GM10248 (cell line): ENCODE measurements at regions not wholly inside any gene's neighbourhood (a gene's known extent, or its start where the extent isn't known, plus 50 kb on each side); places are given as distances from the start of the nearest gene placed in this dataset.

ENCODE experiments used
- CTCF ChIA-PET: fragments of 300-600 bp; sonication (Branson Sonifier 250); formaldehyde crosslinking; extraction: SDS; loops from one replicate; lab custom pipeline; 2021; ENCODE audit warnings: antibody characterized with exemption; lab: Yijun Ruan, JAX
- POLR2A ChIA-PET: fragments of 350-650 bp; sonication (Branson Sonifier 250); formaldehyde crosslinking; extraction: SDS; loops from one replicate; lab custom pipeline; 2020; ENCODE audit warnings: antibody characterized with exemption; lab: Yijun Ruan, JAX
- DNase-seq: peaks from one replicate; pipeline ENCODE4 v3.0.0; 2012; ENCODE audit errors: extremely low spot score
- CTCF ChIP-seq: IDR thresholded peaks from 2 replicates; pipeline ENCODE4 v1.5.1; 2012; ENCODE audit warnings: mild to moderate bottlenecking, low read depth; ENCODE audit errors: extremely low read depth, missing control alignments, control extremely low read depth

DNA sequence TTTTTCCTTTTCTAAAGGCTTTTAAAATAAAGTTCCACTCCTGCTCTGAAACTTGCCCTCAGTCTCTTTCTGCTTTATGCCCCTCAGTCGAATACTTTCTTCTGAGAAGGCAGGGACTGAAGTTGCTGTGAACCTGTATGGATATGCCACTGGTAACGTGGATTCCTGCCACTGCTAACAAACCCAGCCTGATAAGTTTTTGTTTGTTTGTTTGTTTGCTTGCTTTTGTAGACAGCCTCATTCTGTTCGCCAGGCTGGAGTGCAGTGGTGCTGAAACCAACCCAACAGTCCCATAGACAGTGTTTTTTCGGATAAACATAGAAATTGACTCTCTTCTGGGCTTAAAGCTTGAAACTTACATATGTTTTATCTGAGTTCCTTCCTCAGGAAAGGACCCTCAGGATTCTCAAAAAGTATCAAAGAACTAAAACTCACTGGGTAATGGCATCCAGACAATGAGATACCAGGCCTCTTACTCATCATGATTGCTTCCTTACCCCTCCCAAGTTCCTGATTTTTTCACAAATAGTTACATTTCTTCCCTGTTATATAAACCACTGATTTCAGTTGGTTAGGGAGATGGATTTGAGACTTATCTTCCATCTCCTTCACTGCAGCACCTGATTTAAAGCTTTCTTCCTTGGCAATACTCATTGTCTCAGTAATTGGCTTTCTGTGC is 273.6 kb downstream of the SDHAF3 start:
- POLR2A ChIA-PET, result no interaction called here
- DNase-seq, result no peak
- no peak for TF ChIP-seq CTCF
- CTCF ChIA-PET, result no interaction called here

GRCh38 chr7:97401398-97401797 is 283.9 kb downstream of the SDHAF3 start:
- TF ChIP-seq CTCF, result no peak
- DNase-seq, result no peak
- POLR2A ChIA-PET, result no interaction called here
- CTCF ChIA-PET, result interaction anchor here (1.5 kb wide), 1 partner anchor 8 kb away, joined by 3 read pairs; no protein-coding TSS in a partner anchor

GRCh38 chr7:97405835-97406234 is 288.3 kb downstream of the SDHAF3 start:
- no peak for DNase-seq
- TF ChIP-seq CTCF, result no peak
- CTCF ChIA-PET, result interaction anchor here (2.0 to 2.6 kb wide), 2 partner anchors 12 to 13 kb away, joined by 6 to 9 read pairs; no protein-coding TSS in a partner anchor
- POLR2A ChIA-PET, result no interaction called here

- ChIA-PET POLR2A (no interaction called here), CTCF (interaction anchor here (2.6 kb wide), 1 partner anchor 14 kb away, joined by 9 read pairs; no protein-coding TSS in a partner anchor)
- TF ChIP-seq CTCF, result no peak
- DNase-seq, result no peak
These were observed 289.6 kb downstream of the SDHAF3 start for GRCh38 chr7:97407106-97407505.

- no peak for DNase-seq
- CTCF ChIA-PET, result no interaction called here
- TF ChIP-seq CTCF, result no peak
- POLR2A ChIA-PET, result no interaction called here
These were observed 291.8 kb downstream of the SDHAF3 start for GRCh38 chr7:97409346-97409745.

DNA sequence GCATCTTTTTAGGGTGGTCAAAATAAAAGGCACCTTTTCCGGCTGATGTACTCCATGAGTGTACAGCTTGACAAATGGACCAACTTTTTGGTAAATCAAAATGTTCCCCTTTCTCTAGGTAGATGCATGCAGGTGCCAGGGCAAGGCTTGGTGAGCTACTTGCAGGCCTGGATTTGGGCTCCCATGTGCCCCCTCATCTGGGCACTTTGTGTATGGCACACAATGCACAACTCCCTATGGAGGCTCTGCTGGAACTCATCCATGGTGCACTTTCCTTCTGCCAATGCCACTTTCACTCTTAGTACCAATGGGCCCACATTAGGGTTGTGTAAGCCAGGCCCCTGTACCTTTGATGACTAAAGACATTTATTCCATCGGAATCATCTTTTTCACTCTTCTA is 300.8 kb downstream of the SDHAF3 start:
- no peak for TF ChIP-seq CTCF
- DNase-seq, result no peak
- POLR2A ChIA-PET, result no interaction called here
- CTCF ChIA-PET, result interaction anchor here (0.8 to 2.2 kb wide), 3 partner anchors 8 to 13 kb away, joined by 4 to 6 read pairs (median 4); no protein-coding TSS in a partner anchor

- ChIA-PET CTCF (interaction anchor here (0.6 kb wide), 1 partner anchor 293 kb away, joined by 3 read pairs; no protein-coding TSS in a partner anchor), POLR2A (no interaction called here)
- no peak for DNase-seq
- TF ChIP-seq CTCF, result no peak
These were observed 302.4 kb downstream of the SDHAF3 start for GRCh38 chr7:97419898-97420297.
